K562 (cell line): ENCODE measurements at regions not wholly inside any gene's neighbourhood (a gene's known extent, or its start where the extent isn't known, plus 50 kb on each side); places are given as distances from the start of the nearest gene placed in this dataset.

Source experiments
- ATAC-seq: fragments of 200-7000 bp; cut with Tn5 transposase; 3 replicates; pipeline ENCODE4 v1.9.1; 2020; ENCODE audit warnings: moderate library complexity
- BruUV-seq: library from RNA; stranded (reverse); fragments of 400-500 nt; replicated peaks from 2 replicates; lab custom pipeline; 2021; lab: Mats Ljungman, UMichigan
- CTCF ChIA-PET: fragments of 300-600 bp; formaldehyde crosslinking; extraction: SDS; loops from one replicate; lab custom pipeline; 2021; ENCODE audit warnings: low intra/inter-chr PET ratio; lab: Yijun Ruan, JAX
- POLR2A ChIA-PET: fragments of 300-600, 350-650 bp; sonication (Branson Sonifier 250); formaldehyde crosslinking; extraction: SDS; loops from one replicate; lab custom pipeline; 2021; ENCODE audit warnings: antibody characterized with exemption, inconsistent platforms; lab: Yijun Ruan, JAX
- DNase-seq, 4 experiments: peaks; one replicate each; pipeline versions ENCODE4 v3.0.0 to v3.0.0-alpha.2; 2011 to 2018; ENCODE audit warnings: low spot score in 3 of 4, mixed read lengths in 3 of 4; ENCODE audit errors: extremely low read depth in 1 of 4
- FAIRE-seq: peaks from 2 replicates; lab custom pipeline; 2011; peaks lifted over from hg19 to GRCh38; lab: Jason Lieb, UNC
- H2AFZ ChIP-seq: 2 replicates; pipeline ENCODE4 v1.6.0; 2011; ENCODE audit warnings: low read depth, low read length, control low read depth, inconsistent platforms
- H3K27ac ChIP-seq: fragments of 200-600 bp; 3 replicates; pipeline ENCODE4 v1.8.0; 2011; ENCODE audit warnings: low read depth, mild to moderate bottlenecking, control low read depth, inconsistent platforms, low read length, moderate library complexity, mixed read lengths; ENCODE audit errors: extremely low read depth
- H3K27me3 ChIP-seq, 2 experiments: fragments of 300-600 bp in 1 of 2; 2 replicates in 1 of 2; 3 replicates in 1 of 2; pipeline versions ENCODE4 v1.6.0 to v1.8.0; 2011; ENCODE audit warnings: inconsistent platforms in 2 of 2, low read length in 2 of 2, mild to moderate bottlenecking in 1 of 2, mixed read lengths in 1 of 2, moderate library complexity in 1 of 2; ENCODE audit not compliant: control insufficient read depth in 2 of 2, insufficient read depth in 2 of 2
- H3K36me3 ChIP-seq: fragments of 300-600 bp; 3 replicates; pipeline ENCODE4 v1.8.0; 2011; ENCODE audit warnings: mild to moderate bottlenecking, low read length, inconsistent platforms; ENCODE audit not compliant: control insufficient read depth, insufficient read depth
- H3K4me1 ChIP-seq, 2 experiments: fragments of 200-600 bp in 1 of 2; replicated peaks in 1 of 2; 2 replicates in 1 of 2; 3 replicates in 1 of 2; pipeline versions ENCODE4 v1.5.1 to v1.8.0; 2011; ENCODE audit warnings: inconsistent platforms in 2 of 2, low read length in 2 of 2, mild to moderate bottlenecking in 1 of 2, mixed read lengths in 1 of 2, moderate library complexity in 1 of 2; ENCODE audit not compliant: control insufficient read depth in 2 of 2, insufficient read depth in 2 of 2
- H3K4me2 ChIP-seq: 2 replicates; pipeline ENCODE4 v1.6.1; 2011; ENCODE audit warnings: low read length, control low read depth, inconsistent platforms, mixed read lengths; ENCODE audit not compliant: insufficient read depth
- H3K4me3 ChIP-seq: fragments of 200-600 bp; sonication (generic), shearing (Covaris generic); 2 replicates; pipeline ENCODE4 v1.5.1; 2016; ENCODE audit warnings: control low read depth, inconsistent platforms
- H3K79me2 ChIP-seq: fragments of 200-600 bp; 3 replicates; pipeline ENCODE4 v1.8.0; 2011; ENCODE audit warnings: low read length, inconsistent platforms; ENCODE audit not compliant: control insufficient read depth, insufficient read depth
- H3K9ac ChIP-seq, 2 experiments: 2 replicates each; pipeline versions ENCODE4 v1.6.0 to v1.6.1; 2011; ENCODE audit warnings: low read depth in 2 of 2, low read length in 2 of 2, control low read depth in 1 of 2, inconsistent platforms in 1 of 2, mild to moderate bottlenecking in 1 of 2, mixed read lengths in 1 of 2; ENCODE audit not compliant: insufficient read depth in 1 of 2
- H3K9me1 ChIP-seq: one replicate; pipeline ENCODE4 v1.6.0; 2011; ENCODE audit warnings: inconsistent platforms, mild to moderate bottlenecking, low read length, moderate library complexity; ENCODE audit not compliant: control insufficient read depth, insufficient read depth
- H3K9me3 ChIP-seq: replicated peaks from 2 replicates; pipeline ENCODE4 v1.5.1; 2011; ENCODE audit warnings: low read depth, low read length, inconsistent platforms; ENCODE audit not compliant: control insufficient read depth, insufficient read depth
- H4K20me1 ChIP-seq: replicated peaks from 2 replicates; pipeline ENCODE4 v1.6.1; 2011; ENCODE audit warnings: low read length, inconsistent platforms, mixed read lengths; ENCODE audit not compliant: control insufficient read depth, insufficient read depth
- CCNT2 ChIP-seq: IDR thresholded peaks from 2 replicates; pipeline ENCODE4 v1.6.1; 2011; ENCODE audit warnings: borderline replicate concordance, low read depth, mild to moderate bottlenecking, moderate library complexity, mixed read lengths, low read length; ENCODE audit not compliant: insufficient read length; ENCODE audit errors: extremely low read depth
- ERF ChIP-seq: fragments of 450-650 bp; formaldehyde crosslinking; IDR thresholded peaks from 2 replicates; pipeline ENCODE4 v1.4.0; 2020; ENCODE audit warnings: mild to moderate bottlenecking, mixed read lengths
- JUND ChIP-seq, 2 experiments: IDR thresholded peaks; 2 replicates in 1 of 2; 3 replicates in 1 of 2; pipeline ENCODE4 v1.6.1; 2011; ENCODE audit warnings: borderline replicate concordance in 2 of 2, low read depth in 2 of 2, low read length in 2 of 2, improper control_type of control experiment in 1 of 2, missing biosample characterization in 1 of 2, missing genetic modification characterization in 1 of 2, missing genetic modification reagents in 1 of 2
- MAZ ChIP-seq, 2 experiments: fragments of 450-650 bp in 1 of 2; sonication (generic) in 1 of 2; formaldehyde crosslinking; IDR thresholded peaks in 1 of 2; conservative IDR thresholded peaks in 1 of 2; 2 replicates each; pipeline versions ENCODE4 v1.4.0 to v1.5.0; 2020; ENCODE audit warnings: mild to moderate bottlenecking in 1 of 2, missing genetic modification reagents in 1 of 2
- ZNF146 ChIP-seq: IDR thresholded peaks from one replicate; pipeline ENCODE4 v1.6.1; 2018; ENCODE audit warnings: missing compliant biosample characterization; ENCODE audit not compliant: unreplicated experiment
- WGBS: fragments of 100-300 bp; shearing (Covaris generic); methylation state at CpG from one replicate; pipeline ENCODE4 v1.1.6; 2016; ENCODE audit warnings: low coverage, mixed read lengths; ENCODE audit not compliant: insufficient coverage; ENCODE audit errors: missing lambda C conversion rate; 5-methylcytosine and 5-hydroxymethylcytosine counted together
- in situ Hi-C: fragments of 300-500 bp; cut with MboI; formaldehyde crosslinking; loops from 4 replicates; pipeline ENCODE4 v1.15.0; 2018; ENCODE audit warnings: inconsistent platforms, mixed read lengths
- intact Hi-C: fragments of 100-400 bp; cut with micrococcal nuclease; formaldehyde crosslinking; loops from 2 replicates; pipeline ENCODE4 v1.14.2; 2022
- TF ChIP-seq, protein P1 (sequence below): fragments of 450-650 bp; IDR thresholded peaks from 2 replicates; pipeline ENCODE4 v1.6.1; 2017; ENCODE audit warnings: antibody characterized with exemption, mild to moderate bottlenecking
- TF ChIP-seq, protein P2 (sequence below): fragments of 450-650 bp; formaldehyde crosslinking; IDR thresholded peaks from 2 replicates; pipeline ENCODE4 v1.4.0; 2022; ENCODE audit warnings: missing genetic modification characterization
- TF ChIP-seq, protein P3 (sequence below): sonication (generic); formaldehyde crosslinking; IDR thresholded peaks from 2 replicates; pipeline ENCODE4 v1.8.1; 2023; ENCODE audit warnings: mild to moderate bottlenecking, missing genetic modification reagents
- TF ChIP-seq, protein P4 (sequence below): fragments of 450-650 bp; formaldehyde crosslinking; IDR thresholded peaks from 2 replicates; pipeline ENCODE4 v1.4.0; 2020; ENCODE audit warnings: mild to moderate bottlenecking, moderate library complexity

DNA sequence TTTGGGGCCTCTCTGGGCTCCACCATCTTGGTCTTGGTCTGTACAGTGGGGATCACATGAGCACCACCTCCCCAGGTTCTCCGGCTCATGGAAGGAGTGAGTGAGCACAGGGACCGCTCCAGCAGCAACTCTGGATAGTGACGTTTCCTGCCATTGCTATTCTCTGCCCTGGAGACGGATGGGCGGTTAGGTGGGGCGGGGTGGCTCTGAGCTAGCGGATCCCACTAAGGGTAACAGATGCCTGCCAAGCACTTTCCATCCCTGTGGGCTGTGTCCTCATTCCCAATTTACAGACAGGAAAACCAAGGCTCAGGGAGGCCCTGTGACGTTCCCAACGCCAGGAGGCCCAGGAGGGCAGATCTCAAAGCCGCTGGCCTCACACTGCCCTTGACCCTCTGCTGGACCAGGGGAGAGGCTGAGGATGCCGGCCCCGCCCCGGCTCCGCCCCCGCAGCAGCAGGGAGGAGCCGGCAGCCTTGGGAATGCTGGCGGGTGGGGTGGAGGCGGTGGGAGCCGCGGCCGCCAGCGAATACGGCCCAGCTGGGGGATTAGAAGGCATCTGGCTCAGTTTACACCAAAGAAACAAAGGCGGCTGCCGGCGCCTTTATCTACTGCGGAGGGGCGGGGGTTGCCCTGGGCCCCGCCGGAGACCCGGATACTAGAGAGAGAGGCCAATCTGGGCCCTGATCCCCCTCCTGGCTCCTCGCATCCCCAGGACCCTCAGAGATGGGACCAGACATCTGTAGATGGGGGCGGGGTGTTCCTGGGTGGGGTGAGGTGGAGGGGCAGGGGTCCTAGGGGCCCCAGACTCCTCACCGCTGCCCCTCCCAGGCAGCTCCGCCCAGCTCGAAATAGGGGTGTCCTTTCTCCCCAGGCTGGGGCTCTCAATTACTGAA lies 122.3 kb upstream of the CIBAR2 start:
- Histone ChIP-seq H2AFZ (no peak overlapping the region), H3K9ac (0 out of 4 replicates have a peak overlapping the region, but pooled peaks of 1 of the 2 experiments have one; percentile 1), H3K9me1 (no peaks in the 10 kb centered on the region), H3K27ac (no peak overlapping the region), H3K9me3 (no peaks in the 10 kb centered on the region), H3K79me2 (peaks cover 8% of the 10 kb centered on the region; the same call in 1 of the 3 replicates), H3K4me2 (no peak overlapping the region), H3K4me1 (peaks cover 0 to 41% of the 10 kb centered on the region in 2 experiments; a peak in 4 of 5 replicates), H3K4me3 (no peak overlapping the region; the same call in 1 of the 2 replicates), H3K27me3 (no peaks in the 10 kb centered on the region), H4K20me1 (peaks cover 35% of the 10 kb centered on the region), H3K36me3 (no peaks in the 10 kb centered on the region)
- in situ Hi-C loops (no loop called here), intact Hi-C loops (no loop called here)
- DNase-seq, result peak; percentile 77 to 98 (median 94)
- POLR2A ChIA-PET, result no interaction called here
- BruUV-seq, result no TSS peak
- CTCF ChIA-PET, result no interaction called here
- WGBS, result 17% methylated on average over 35 of the region's 36 CpGs
- ATAC-seq, result peak; percentile 94
- peak; percentile 42 for FAIRE-seq
- no peak for TF ChIP-seq JUND (IDR thresholded peaks at IDR 0.05; ENCODE audit: borderline replicate concordance, low read depth, low read length)
- no peak for TF ChIP-seq JUND (tag; IDR thresholded peaks at IDR 0.05; ENCODE audit: borderline replicate concordance, low read depth, low read length)
- no peak for TF ChIP-seq ERF (CRISPR knock-in tag)
- TF ChIP-seq, protein P1, sequence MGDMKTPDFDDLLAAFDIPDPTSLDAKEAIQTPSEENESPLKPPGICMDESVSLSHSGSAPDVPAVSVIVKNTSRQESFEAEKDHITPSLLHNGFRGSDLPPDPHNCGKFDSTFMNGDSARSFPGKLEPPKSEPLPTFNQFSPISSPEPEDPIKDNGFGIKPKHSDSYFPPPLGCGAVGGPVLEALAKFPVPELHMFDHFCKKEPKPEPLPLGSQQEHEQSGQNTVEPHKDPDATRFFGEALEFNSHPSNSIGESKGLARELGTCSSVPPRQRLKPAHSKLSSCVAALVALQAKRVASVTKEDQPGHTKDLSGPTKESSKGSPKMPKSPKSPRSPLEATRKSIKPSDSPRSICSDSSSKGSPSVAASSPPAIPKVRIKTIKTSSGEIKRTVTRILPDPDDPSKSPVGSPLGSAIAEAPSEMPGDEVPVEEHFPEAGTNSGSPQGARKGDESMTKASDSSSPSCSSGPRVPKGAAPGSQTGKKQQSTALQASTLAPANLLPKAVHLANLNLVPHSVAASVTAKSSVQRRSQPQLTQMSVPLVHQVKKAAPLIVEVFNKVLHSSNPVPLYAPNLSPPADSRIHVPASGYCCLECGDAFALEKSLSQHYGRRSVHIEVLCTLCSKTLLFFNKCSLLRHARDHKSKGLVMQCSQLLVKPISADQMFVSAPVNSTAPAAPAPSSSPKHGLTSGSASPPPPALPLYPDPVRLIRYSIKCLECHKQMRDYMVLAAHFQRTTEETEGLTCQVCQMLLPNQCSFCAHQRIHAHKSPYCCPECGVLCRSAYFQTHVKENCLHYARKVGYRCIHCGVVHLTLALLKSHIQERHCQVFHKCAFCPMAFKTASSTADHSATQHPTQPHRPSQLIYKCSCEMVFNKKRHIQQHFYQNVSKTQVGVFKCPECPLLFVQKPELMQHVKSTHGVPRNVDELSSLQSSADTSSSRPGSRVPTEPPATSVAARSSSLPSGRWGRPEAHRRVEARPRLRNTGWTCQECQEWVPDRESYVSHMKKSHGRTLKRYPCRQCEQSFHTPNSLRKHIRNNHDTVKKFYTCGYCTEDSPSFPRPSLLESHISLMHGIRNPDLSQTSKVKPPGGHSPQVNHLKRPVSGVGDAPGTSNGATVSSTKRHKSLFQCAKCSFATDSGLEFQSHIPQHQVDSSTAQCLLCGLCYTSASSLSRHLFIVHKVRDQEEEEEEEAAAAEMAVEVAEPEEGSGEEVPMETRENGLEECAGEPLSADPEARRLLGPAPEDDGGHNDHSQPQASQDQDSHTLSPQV, result no peak
- TF ChIP-seq, protein P2, sequence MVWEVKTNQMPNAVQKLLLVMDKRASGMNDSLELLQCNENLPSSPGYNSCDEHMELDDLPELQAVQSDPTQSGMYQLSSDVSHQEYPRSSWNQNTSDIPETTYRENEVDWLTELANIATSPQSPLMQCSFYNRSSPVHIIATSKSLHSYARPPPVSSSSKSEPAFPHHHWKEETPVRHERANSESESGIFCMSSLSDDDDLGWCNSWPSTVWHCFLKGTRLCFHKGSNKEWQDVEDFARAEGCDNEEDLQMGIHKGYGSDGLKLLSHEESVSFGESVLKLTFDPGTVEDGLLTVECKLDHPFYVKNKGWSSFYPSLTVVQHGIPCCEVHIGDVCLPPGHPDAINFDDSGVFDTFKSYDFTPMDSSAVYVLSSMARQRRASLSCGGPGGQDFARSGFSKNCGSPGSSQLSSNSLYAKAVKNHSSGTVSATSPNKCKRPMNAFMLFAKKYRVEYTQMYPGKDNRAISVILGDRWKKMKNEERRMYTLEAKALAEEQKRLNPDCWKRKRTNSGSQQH (CRISPR knock-in tag), result no peak
- TF ChIP-seq, protein P3, sequence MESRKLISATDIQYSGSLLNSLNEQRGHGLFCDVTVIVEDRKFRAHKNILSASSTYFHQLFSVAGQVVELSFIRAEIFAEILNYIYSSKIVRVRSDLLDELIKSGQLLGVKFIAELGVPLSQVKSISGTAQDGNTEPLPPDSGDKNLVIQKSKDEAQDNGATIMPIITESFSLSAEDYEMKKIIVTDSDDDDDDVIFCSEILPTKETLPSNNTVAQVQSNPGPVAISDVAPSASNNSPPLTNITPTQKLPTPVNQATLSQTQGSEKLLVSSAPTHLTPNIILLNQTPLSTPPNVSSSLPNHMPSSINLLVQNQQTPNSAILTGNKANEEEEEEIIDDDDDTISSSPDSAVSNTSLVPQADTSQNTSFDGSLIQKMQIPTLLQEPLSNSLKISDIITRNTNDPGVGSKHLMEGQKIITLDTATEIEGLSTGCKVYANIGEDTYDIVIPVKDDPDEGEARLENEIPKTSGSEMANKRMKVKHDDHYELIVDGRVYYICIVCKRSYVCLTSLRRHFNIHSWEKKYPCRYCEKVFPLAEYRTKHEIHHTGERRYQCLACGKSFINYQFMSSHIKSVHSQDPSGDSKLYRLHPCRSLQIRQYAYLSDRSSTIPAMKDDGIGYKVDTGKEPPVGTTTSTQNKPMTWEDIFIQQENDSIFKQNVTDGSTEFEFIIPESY (CRISPR knock-in tag), result no peak
- TF ChIP-seq, protein P4, sequence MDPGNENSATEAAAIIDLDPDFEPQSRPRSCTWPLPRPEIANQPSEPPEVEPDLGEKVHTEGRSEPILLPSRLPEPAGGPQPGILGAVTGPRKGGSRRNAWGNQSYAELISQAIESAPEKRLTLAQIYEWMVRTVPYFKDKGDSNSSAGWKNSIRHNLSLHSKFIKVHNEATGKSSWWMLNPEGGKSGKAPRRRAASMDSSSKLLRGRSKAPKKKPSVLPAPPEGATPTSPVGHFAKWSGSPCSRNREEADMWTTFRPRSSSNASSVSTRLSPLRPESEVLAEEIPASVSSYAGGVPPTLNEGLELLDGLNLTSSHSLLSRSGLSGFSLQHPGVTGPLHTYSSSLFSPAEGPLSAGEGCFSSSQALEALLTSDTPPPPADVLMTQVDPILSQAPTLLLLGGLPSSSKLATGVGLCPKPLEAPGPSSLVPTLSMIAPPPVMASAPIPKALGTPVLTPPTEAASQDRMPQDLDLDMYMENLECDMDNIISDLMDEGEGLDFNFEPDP (CRISPR knock-in tag), result no peak
- TF ChIP-seq ZNF146, result no peak
- 0 out of 4 replicates have a peak, but pooled peaks of 1 of the 2 experiments have one; percentile 19 for TF ChIP-seq MAZ (CRISPR knock-in tag; conservative IDR thresholded peaks at IDR 0.05 in 1 of 2, IDR thresholded peaks at IDR 0.05 in 1 of 2)
- peak; percentile 33 for TF ChIP-seq CCNT2
